Lung (tissue), 11 donors: ENCODE measurements at regions not wholly inside any gene's neighbourhood (a gene's known extent, or its start where the extent isn't known, plus 50 kb on each side); places are given as distances from the start of the nearest gene placed in this dataset.

Source experiments
- ATAC-seq: fragments of 200-7000 bp; cut with Tn5 transposase; one replicate; pipeline ENCODE4 v1.9.1; 2020; ENCODE audit warnings: moderate number of reproducible peaks; ENCODE audit not compliant: insufficient read depth, low FRiP score
- DNase-seq, 3 donors: peaks; one replicate each; pipeline ENCODE4 v3.0.0-alpha.2; 2013 to 2017
- H3K27ac ChIP-seq, 2 donors: one replicate each; pipeline ENCODE4 v1.5.1; 2013; ENCODE audit warnings: mild to moderate bottlenecking in 2 of 2, moderate library complexity in 2 of 2, control low read depth in 1 of 2, inconsistent platforms in 1 of 2, low read depth in 1 of 2, low read length in 1 of 2
- H3K27me3 ChIP-seq, 3 donors: one replicate each; pipeline ENCODE4 v1.5.1; 2013; ENCODE audit warnings: low read length in 2 of 3; ENCODE audit not compliant: control insufficient read depth in 3 of 3, insufficient read depth in 3 of 3
- H3K36me3 ChIP-seq, 4 donors: one replicate each; pipeline ENCODE4 v1.5.1; 2013; ENCODE audit warnings: low read length in 4 of 4, mild to moderate bottlenecking in 1 of 4, moderate library complexity in 1 of 4; ENCODE audit not compliant: control insufficient read depth in 4 of 4, insufficient read depth in 4 of 4
- H3K4me1 ChIP-seq, 5 donors: one replicate each; pipeline ENCODE4 v1.5.1; 2013; ENCODE audit warnings: low read length in 5 of 5, mild to moderate bottlenecking in 2 of 5, moderate library complexity in 1 of 5; ENCODE audit not compliant: control insufficient read depth in 5 of 5, insufficient read depth in 5 of 5
- H3K4me3 ChIP-seq: one replicate; pipeline ENCODE4 v1.5.1; 2013; ENCODE audit warnings: mild to moderate bottlenecking, control low read depth, moderate library complexity
- H3K9ac ChIP-seq, 2 donors: one replicate each; pipeline ENCODE4 v1.5.1; 2013; ENCODE audit warnings: low read length in 2 of 2, control low read depth in 1 of 2; ENCODE audit not compliant: insufficient read depth in 1 of 2
- H3K9me3 ChIP-seq, 4 donors: one replicate each; pipeline ENCODE4 v1.5.1; 2013; ENCODE audit warnings: low read length in 3 of 4, mild to moderate bottlenecking in 1 of 4, moderate library complexity in 1 of 4; ENCODE audit not compliant: control insufficient read depth in 4 of 4, insufficient read depth in 3 of 4
- CTCF ChIP-seq: IDR thresholded peaks from 2 replicates; pipeline ENCODE4 v1.5.1; 2012; ENCODE audit warnings: mild to moderate bottlenecking; ENCODE audit errors: control extremely low read depth, extremely low read depth
- WGBS, 2 donors: extraction: QIAGEN DNeasy Blood & Tissue Kit; methylation state at CpG; one replicate each; pipeline ENCODE4 v1.1.7; 2013; 5-methylcytosine and 5-hydroxymethylcytosine counted together
- donor health status: control.
- donor health status: control.
- donor health status: Bipolar disorder and iron deficiency.
- donor health status: healthy.
- donor health status: DM: yes; HTN: yes; CAD: no.

GRCh38 chr20:39894067-39894466 lies 795.0 kb downstream of the MAFB start:
- no peaks in the 10 kb centered on the region for H3K36me3 ChIP-seq
- no peak for DNase-seq
- H3K27ac ChIP-seq: no peak overlapping the region
- 85% methylated on average over 2 of the region's 2 CpGs for WGBS, 2 donors
- no peak for ATAC-seq
- no peaks in the 10 kb centered on the region for H3K4me1 ChIP-seq
- no peak overlapping the region for H3K4me3 ChIP-seq
- TF ChIP-seq CTCF: no peak
- H3K27me3 ChIP-seq: no peaks in the 10 kb centered on the region
- no peak overlapping the region for H3K9ac ChIP-seq
- H3K9me3 ChIP-seq: no peaks in the 10 kb centered on the region

- no peak for TF ChIP-seq CTCF
- H3K9ac ChIP-seq: no peak overlapping the region
- 67 to 78% methylated on average over 1 of the region's 1 CpG for WGBS, 2 donors
- peak in 2 of 3 donors; percentile 32 to 64 for DNase-seq
- no peaks in the 10 kb centered on the region for H3K36me3 ChIP-seq
- H3K9me3 ChIP-seq: no peaks in the 10 kb centered on the region
- H3K27ac ChIP-seq: no peak overlapping the region
- H3K27me3 ChIP-seq: no peaks in the 10 kb centered on the region
- no peak for ATAC-seq
- H3K4me1 ChIP-seq: no peaks in the 10 kb centered on the region
- H3K4me3 ChIP-seq: no peak overlapping the region
These were observed 795.9 kb downstream of the MAFB start for GRCh38 chr20:39893003-39893685.

GRCh38 chr20:39890697-39891096 lies 798.3 kb downstream of the MAFB start:
- H3K36me3 ChIP-seq: no peaks in the 10 kb centered on the region
- H3K27ac ChIP-seq: no peak overlapping the region
- H3K9me3 ChIP-seq: no peaks in the 10 kb centered on the region
- H3K4me1 ChIP-seq: peaks cover 0 to 8% (median 0%) of the 10 kb centered on the region in 5 donors
- TF ChIP-seq CTCF: no peak
- H3K9ac ChIP-seq: no peak overlapping the region
- DNase-seq (no peak), ATAC-seq (no peak)
- 89 to 93% methylated on average over 1 of the region's 1 CpG for WGBS, 2 donors
- no peak overlapping the region for H3K4me3 ChIP-seq
- no peaks in the 10 kb centered on the region for H3K27me3 ChIP-seq

- WGBS, 2 donors: 66 to 74% methylated on average over 2 of the region's 2 CpGs
- Histone ChIP-seq H3K9ac (no peak overlapping the region), H3K27ac (no peak overlapping the region), H3K4me1 (peaks cover 0 to 8% (median 0%) of the 10 kb centered on the region in 5 donors), H3K9me3 (no peaks in the 10 kb centered on the region), H3K4me3 (no peak overlapping the region), H3K27me3 (no peaks in the 10 kb centered on the region), H3K36me3 (no peaks in the 10 kb centered on the region)
- ATAC-seq (no peak), DNase-seq (no peak)
- TF ChIP-seq CTCF: no peak
These were observed 800.7 kb downstream of the MAFB start for GRCh38 chr20:39888310-39888709.
